Peyer's patch (tissue), 4 donors: ENCODE measurements at regions not wholly inside any gene's neighbourhood (a gene's known extent, or its start where the extent isn't known, plus 50 kb on each side); places are given as distances from the start of the nearest gene placed in this dataset.

ENCODE experiments used
- DNase-seq, 3 donors: peaks; one replicate each; pipeline ENCODE4 v3.0.0-alpha.2; 2017 to 2019
- H3K27ac ChIP-seq, 4 donors: fragments of 200-600 bp; sonication (generic); one replicate each; pipeline ENCODE4 v1.5.1; 2016 to 2019
- H3K27me3 ChIP-seq, 2 donors: fragments of 200-600 bp; sonication (generic); one replicate each; pipeline ENCODE4 v1.5.1; 2019
- H3K36me3 ChIP-seq, 3 donors: fragments of 200-600 bp; sonication (generic); one replicate each; pipeline ENCODE4 v1.5.1; 2016 to 2019
- H3K4me1 ChIP-seq, 4 donors: fragments of 200-600 bp; sonication (generic); one replicate each; pipeline ENCODE4 v1.5.1; 2016 to 2019
- H3K4me3 ChIP-seq, 4 donors: fragments of 200-600 bp; sonication (generic); 1 replicate in 3 of 4; 2 replicates in 1 of 4; pipeline ENCODE4 v1.5.1; 2016 to 2019; ENCODE audit warnings: mild to moderate bottlenecking in 1 of 4
- H3K9me3 ChIP-seq, 4 donors: fragments of 200-600 bp; sonication (generic); one replicate each; pipeline ENCODE4 v1.5.1; 2016 to 2019; ENCODE audit warnings: mild to moderate bottlenecking in 1 of 4
- CTCF ChIP-seq, 6 experiments: fragments of 450-650 bp in 4 of 6; fragments of 200-600 bp in 2 of 6; sonication (generic) in 1 of 6; IDR thresholded peaks; one replicate each; pipeline ENCODE4 v1.5.1; 2017 to 2019; ENCODE audit warnings: antibody characterized with exemption in 6 of 6, mild to moderate bottlenecking in 3 of 6, moderate library complexity in 1 of 6
- POLR2A ChIP-seq, 2 donors: fragments of 450-650 bp; IDR thresholded peaks; one replicate each; pipeline ENCODE4 v1.5.1; 2017; ENCODE audit warnings: antibody characterized with exemption in 2 of 2, mild to moderate bottlenecking in 2 of 2, moderate library complexity in 2 of 2

GRCh38 chr5:166428264-166428803 is 1863.1 kb upstream of the WWC1 start:
- H3K4me3 ChIP-seq = no peak overlapping the region

DNA sequence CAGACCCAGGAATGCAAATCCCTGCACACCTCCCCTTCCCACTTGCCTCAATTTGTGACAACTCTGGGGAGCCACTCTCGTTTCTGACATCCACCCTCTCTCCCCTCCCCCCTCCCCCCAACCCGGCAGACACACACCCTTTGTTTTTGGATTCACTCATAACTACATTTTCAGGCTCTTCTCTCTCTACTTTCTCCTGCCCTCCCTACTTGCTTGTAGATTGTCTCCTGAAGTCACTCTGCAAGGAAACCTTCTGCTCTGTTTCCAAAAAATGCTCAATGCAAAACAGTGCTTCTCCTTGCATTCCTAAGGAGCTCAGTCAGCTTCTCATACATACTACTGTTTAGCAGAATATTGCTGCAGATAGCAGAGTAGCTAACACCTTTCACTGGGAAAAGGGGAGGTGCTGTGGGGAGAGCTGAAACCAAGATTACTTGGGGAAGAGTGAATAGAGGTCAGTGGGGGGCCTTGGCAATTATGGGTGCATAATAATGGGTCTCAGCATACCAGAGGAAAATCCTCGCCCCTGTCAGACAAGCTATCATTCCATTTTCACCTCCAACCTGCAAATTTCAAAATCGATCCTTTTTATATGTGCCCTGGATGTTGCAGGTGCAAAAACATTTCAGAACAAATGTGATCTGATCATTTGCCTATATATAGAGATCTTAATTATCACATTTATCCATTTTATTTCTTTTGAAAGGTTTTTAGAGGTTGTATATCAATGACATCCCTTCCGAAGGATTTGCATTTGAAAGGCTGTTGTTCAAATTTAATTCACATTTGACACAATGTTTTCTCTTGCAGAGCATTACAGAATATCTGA is 1860.7 kb upstream of the WWC1 start:
- Histone ChIP-seq H3K9me3 (no peaks in the 10 kb centered on the region), H3K4me3 (no peak overlapping the region), H3K27ac (no peak overlapping the region), H3K36me3 (no peaks in the 10 kb centered on the region), H3K4me1 (no peaks in the 10 kb centered on the region), H3K27me3 (no peaks in the 10 kb centered on the region)
- no peak for TF ChIP-seq POLR2A (IDR thresholded peaks at IDR 0.05)
- no peak for TF ChIP-seq CTCF (IDR thresholded peaks at IDR 0.05)
- no peak for DNase-seq

More at GRCh38 chr5:166428264-166428803, 1863.1 kb upstream of the WWC1 start:
- TF ChIP-seq CTCF (IDR thresholded peaks at IDR 0.05) (no peak), POLR2A (IDR thresholded peaks at IDR 0.05) (no peak)
- Histone ChIP-seq H3K9me3 (no peaks in the 10 kb centered on the region), H3K27ac (no peak overlapping the region), H3K36me3 (no peaks in the 10 kb centered on the region), H3K27me3 (no peaks in the 10 kb centered on the region), H3K4me1 (no peaks in the 10 kb centered on the region)
- DNase-seq = no peak

GRCh38 chr5:166431456-166431855 is 1860.0 kb upstream of the WWC1 start:
- no peaks in the 10 kb centered on the region for H3K4me1 ChIP-seq
- no peak overlapping the region for H3K27ac ChIP-seq
- H3K36me3 ChIP-seq = no peaks in the 10 kb centered on the region
- H3K4me3 ChIP-seq = no peak overlapping the region
- no peak for DNase-seq
- H3K9me3 ChIP-seq = no peaks in the 10 kb centered on the region
- H3K27me3 ChIP-seq = no peaks in the 10 kb centered on the region
- TF ChIP-seq POLR2A (IDR thresholded peaks at IDR 0.05) (no peak), CTCF (IDR thresholded peaks at IDR 0.05) (no peak)

- H3K36me3 ChIP-seq = no peaks in the 10 kb centered on the region
- no peak overlapping the region for H3K4me3 ChIP-seq
- no peaks in the 10 kb centered on the region for H3K4me1 ChIP-seq
- no peaks in the 10 kb centered on the region for H3K9me3 ChIP-seq
- TF ChIP-seq POLR2A (IDR thresholded peaks at IDR 0.05) (no peak), CTCF (IDR thresholded peaks at IDR 0.05) (no peak)
- H3K27me3 ChIP-seq = no peaks in the 10 kb centered on the region
- no peak for DNase-seq
- H3K27ac ChIP-seq = no peak overlapping the region
These were observed 1857.8 kb upstream of the WWC1 start for GRCh38 chr5:166433679-166434078.

DNA sequence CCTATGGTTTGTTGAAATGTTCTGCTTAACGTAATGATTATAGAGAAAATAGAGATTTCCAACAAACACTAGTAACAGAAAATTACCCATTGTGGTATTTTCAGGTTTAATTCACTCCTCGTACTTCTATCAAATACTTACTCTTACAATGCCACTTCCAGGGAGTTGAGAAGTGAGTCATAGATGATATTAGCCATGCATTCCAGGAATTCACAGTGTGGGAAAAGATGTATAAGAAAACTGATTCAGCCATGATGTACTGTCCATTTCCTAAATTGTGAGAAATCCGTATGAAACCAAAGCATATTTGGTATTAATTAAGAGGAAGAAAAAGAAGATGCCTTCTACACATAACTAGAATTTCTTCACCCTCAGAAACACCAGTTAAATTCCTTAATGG is 1854.6 kb upstream of the WWC1 start:
- no peaks in the 10 kb centered on the region for H3K27me3 ChIP-seq
- no peaks in the 10 kb centered on the region for H3K9me3 ChIP-seq
- H3K36me3 ChIP-seq = no peaks in the 10 kb centered on the region
- H3K27ac ChIP-seq = no peak overlapping the region
- no peaks in the 10 kb centered on the region for H3K4me1 ChIP-seq
- no peak overlapping the region for H3K4me3 ChIP-seq
- TF ChIP-seq CTCF (IDR thresholded peaks at IDR 0.05) (no peak), POLR2A (IDR thresholded peaks at IDR 0.05) (no peak)
- DNase-seq = no peak
